GM10248 (cell line): ENCODE measurements at regions not wholly inside any gene's neighbourhood (a gene's known extent, or its start where the extent isn't known, plus 50 kb on each side); places are given as distances from the start of the nearest gene placed in this dataset.
"Not testable (repeated sequence)": the region's sequence is repeated elsewhere in the genome, so short reads cannot be mapped to it uniquely, and the experiment has no call there.

Source experiments
- CTCF ChIA-PET: fragments of 300-600 bp; sonication (Branson Sonifier 250); formaldehyde crosslinking; extraction: SDS; loops from one replicate; lab custom pipeline; 2021; ENCODE audit warnings: antibody characterized with exemption; lab: Yijun Ruan, JAX
- POLR2A ChIA-PET: fragments of 350-650 bp; sonication (Branson Sonifier 250); formaldehyde crosslinking; extraction: SDS; loops from one replicate; lab custom pipeline; 2020; ENCODE audit warnings: antibody characterized with exemption; lab: Yijun Ruan, JAX
- DNase-seq: peaks from one replicate; pipeline ENCODE4 v3.0.0; 2012; ENCODE audit errors: extremely low spot score
- TF ChIP-seq, protein P1 (sequence below): IDR thresholded peaks from 2 replicates; pipeline ENCODE4 v1.5.1; 2012; ENCODE audit warnings: mild to moderate bottlenecking, low read depth; ENCODE audit errors: extremely low read depth, missing control alignments, control extremely low read depth

DNA sequence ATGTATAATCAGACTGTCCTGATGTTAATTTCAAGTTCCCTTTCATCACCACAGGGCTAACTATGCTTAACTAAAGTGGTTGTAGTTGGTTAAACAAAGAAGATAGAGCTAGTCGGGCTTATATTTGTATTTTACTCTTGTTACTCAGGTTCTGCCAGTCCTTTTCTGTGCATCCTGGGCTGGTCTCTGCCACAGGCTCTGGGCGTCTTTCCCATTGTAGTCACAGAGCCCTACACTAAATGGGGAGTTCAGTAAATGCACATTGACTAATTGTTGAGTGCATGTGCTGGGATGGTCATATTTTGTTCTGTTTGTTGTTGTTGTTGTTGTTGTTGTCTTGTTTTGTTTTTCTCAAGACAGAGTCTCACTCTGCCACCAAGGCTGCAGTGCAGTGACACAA, 125.4 kb upstream of the PGR start:
- ChIA-PET POLR2A (no interaction called here), CTCF (interaction anchor here (1.2 kb wide), 1 partner anchor 10 kb away, joined by 4 read pairs; no protein-coding TSS in a partner anchor)
- DNase-seq: no peak
- TF ChIP-seq, protein P1, sequence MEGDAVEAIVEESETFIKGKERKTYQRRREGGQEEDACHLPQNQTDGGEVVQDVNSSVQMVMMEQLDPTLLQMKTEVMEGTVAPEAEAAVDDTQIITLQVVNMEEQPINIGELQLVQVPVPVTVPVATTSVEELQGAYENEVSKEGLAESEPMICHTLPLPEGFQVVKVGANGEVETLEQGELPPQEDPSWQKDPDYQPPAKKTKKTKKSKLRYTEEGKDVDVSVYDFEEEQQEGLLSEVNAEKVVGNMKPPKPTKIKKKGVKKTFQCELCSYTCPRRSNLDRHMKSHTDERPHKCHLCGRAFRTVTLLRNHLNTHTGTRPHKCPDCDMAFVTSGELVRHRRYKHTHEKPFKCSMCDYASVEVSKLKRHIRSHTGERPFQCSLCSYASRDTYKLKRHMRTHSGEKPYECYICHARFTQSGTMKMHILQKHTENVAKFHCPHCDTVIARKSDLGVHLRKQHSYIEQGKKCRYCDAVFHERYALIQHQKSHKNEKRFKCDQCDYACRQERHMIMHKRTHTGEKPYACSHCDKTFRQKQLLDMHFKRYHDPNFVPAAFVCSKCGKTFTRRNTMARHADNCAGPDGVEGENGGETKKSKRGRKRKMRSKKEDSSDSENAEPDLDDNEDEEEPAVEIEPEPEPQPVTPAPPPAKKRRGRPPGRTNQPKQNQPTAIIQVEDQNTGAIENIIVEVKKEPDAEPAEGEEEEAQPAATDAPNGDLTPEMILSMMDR: no peak

DNA sequence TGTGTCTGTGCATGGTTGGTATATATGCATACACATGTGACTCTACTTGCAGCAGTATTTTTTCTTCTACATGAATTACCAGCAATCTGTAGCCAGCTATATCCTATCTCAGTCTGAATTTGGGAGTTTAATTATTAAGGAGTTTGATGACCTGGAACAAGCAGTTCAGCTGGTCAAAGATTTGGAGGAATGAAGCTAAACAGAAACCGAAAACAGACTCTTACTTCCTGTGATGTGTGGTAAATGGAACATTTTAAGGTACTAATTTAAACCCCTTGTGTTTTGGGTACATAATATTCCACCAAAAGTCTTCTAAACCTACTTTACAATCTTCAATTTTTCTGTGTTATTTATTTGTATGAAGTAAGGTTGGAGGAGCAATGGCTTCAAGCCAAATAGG, 124.4 kb upstream of the PGR start:
- CTCF ChIA-PET: no interaction called here
- POLR2A ChIA-PET: no interaction called here
- DNase-seq: no peak
- TF ChIP-seq, protein P1: no peak

DNA sequence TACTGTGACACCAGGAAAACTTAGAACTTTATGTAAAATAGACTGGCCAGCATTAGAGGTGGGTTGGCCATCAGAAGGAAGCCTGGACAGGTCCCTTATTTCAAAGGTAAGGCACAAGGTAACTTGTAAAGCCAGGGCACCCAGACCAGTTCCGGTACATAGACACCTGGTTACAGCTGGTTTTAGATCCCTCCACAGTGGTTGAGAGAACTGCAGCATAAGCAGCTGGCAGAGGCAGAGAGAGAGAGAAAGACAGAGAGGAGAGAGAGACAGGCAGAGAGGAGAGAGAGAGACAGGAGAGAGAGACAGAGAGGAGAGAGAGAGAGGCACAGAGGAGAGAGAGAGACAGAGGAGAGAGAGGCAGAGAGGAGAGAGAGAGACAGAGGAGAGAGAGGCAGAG, 116.0 kb upstream of the PGR start:
- POLR2A ChIA-PET, CTCF ChIA-PET: not testable (repeated sequence)

DNA sequence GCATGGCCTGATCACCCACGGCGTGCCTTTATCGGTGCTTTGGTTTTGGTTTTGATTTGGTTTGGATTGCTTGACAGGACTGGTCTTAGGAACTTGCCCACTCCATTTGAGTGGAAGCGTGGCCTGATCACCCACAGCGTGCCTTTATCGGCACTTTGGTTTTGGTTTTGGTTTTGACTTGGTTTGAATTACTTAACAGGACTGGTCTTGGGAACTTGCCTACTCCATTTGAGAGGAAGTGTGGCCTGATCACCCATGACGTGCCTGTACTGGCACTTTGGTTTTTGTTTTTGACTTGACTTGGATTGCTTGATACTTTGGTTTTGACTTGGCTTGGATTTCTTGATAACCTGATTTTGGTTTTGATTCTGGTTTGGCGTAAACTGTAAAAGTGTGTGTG, 115.5 kb upstream of the PGR start:
- POLR2A ChIA-PET, CTCF ChIA-PET, DNase-seq: not testable (repeated sequence)

More for the DNA sequence above, 116.0 kb upstream of the PGR start:
- not testable (repeated sequence) for DNase-seq

DNA sequence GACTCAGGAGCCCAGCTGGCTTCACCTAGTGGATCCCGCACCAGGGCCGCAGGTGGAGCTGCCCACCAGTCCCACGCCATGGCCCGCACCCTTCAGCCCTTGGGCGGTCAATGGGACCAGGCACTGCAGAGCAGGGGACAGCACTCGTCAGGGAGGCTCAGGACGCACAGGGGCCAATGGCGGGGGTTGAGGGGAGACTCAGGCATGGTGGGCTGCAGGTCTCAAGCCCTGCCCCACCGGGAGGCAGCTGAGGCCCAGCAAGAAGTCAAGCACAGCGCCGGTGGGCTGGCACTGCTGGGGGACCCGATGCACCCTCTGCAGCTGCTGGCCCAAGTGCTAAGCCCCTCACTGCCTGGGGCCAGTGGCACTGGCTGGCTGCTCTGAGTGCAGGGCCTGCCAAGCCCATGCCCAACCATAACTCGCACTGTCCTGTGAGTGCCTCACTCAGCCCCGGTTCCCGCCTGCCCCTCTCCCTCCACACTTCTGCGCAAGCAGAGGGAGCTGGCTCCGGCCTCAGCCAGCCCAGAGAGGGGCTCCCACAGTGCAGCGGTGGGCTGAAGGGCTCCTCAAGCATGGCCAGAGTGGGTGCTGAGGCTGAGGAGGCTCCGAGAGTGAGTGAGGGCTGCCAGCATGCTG, 111.7 kb upstream of the PGR start:
- DNase-seq: no peak
- ChIA-PET POLR2A (no interaction called here), CTCF (no interaction called here)
- TF ChIP-seq, protein P1: no peak

DNA sequence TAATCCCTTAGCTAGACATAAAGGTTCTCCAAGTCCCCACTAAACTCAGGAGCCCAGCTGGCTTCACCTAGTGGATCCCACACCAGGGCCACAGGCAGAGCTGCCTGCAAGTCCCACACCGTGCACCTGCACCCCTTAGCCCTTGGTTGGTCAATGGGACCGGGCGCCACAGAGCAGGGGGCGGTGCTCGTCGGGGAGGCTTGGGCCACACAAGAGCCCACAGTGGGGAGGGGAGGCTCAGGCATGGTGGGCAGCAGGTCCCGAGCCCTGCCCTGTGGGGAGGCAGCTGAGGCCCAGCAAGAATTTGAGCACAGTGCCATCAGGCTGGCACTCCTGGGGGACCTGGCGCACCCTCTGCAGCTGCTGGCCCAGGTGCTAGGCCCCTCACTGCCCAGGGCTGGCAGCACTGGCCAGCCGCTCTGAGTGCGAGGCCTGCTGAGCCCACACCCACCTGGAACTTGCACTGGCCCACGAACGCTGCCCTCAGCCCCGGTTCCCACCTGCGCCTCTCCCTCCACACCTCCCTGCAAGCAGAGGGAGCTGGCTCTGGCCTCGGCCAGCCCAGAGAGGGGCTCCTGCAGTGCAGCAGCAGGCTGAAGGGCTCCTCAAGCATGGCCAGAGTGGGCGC, 101.7 kb upstream of the PGR start:
- POLR2A ChIA-PET, DNase-seq, CTCF ChIA-PET: not testable (repeated sequence)

DNA sequence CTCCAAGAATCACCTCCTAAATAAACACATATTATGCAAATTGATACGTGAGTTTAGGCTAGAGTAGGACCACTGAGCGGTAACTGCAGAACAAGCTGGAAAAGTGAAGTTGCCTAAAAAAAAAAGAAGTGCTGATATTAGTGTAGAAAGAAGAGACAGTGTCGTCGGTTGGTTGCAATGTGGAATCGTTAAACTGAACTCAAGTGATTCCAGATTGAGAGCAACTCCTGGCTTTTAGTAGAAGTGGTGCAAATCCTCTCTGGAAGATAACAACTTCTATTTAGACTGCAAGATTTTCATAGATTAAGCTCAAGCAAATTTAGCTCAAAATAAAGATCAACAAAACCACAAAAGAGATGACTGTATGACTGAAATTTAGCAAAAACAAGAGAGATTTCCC, 97.0 kb upstream of the PGR start:
- CTCF ChIA-PET: interaction anchor here (0.7 kb wide), 1 partner anchor 11 kb away, joined by 3 read pairs; no protein-coding TSS in a partner anchor

DNA sequence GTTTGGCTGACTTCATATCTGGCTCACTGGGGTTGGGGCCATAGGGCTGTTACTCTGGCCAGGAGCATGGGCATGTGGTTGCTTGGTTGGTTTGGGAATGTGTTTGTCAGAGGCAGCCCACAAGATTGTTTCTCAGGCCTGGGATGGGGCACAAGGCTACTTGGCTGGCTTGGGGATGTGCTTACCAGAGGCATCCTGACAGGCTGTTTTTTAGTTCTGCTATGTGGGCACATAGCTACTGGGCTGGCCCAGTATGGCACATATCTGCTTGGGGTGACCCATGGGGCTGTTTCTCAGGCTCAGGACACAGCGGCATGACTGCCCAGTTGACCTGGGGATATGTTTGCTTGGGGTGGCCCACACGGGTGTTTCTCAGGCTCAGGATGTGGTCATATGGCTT, 94.6 kb upstream of the PGR start:
- CTCF ChIA-PET: interaction anchor here (1.2 kb wide), 1 partner anchor 24 kb away, joined by 4 read pairs; no protein-coding TSS in a partner anchor

More for the DNA sequence above, 97.0 kb upstream of the PGR start:
- TF ChIP-seq, protein P1: no peak
- no peak for DNase-seq
- POLR2A ChIA-PET: no interaction called here

DNA sequence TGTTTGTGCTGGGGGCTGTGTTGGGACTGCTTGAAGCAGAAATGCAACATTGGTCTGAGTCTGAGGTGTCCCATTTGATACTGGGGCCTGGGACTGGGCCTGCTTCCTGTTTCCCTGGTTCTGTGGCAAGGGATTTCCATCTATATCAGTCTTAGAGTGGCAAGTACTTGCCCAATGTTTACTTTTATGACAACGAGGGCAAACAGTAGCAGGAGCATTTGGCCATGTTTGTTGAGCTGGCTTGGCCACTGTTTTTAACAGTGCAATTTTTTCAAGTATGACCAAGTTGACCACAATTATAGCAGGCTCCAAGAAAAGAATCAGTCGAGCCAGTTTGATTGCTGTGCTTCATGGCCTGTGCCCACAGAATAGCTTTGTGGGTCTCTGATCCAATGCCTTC, 88.5 kb upstream of the PGR start:
- DNase-seq, CTCF ChIA-PET, POLR2A ChIA-PET: not testable (repeated sequence)

More for the DNA sequence above, 94.6 kb upstream of the PGR start:
- DNase-seq: no peak
- TF ChIP-seq, protein P1: no peak
- POLR2A ChIA-PET: no interaction called here

DNA sequence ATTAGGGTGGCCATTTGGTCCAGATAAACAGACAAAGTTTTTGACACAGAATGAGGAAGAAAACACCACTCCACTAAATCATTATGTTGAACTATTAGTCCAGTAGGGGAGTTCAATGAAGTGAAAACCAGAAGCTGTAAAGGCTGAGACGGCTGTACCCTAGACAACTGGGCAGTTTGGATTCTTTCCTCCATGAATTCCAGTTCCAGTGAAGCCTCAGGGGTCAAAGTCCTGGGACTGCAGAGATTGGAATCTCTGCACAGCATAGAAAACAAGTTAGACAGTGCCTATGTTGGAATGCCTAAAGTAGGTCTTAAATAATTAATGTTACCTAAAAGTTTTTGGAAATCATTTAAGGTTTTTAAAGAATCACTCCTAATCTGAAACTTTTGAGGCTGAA, 86.5 kb upstream of the PGR start:
- CTCF ChIA-PET, POLR2A ChIA-PET, DNase-seq: not testable (repeated sequence)
